Mesenchymal stem cell (in vitro differentiated cells and primary cell): ENCODE measurements at regions not wholly inside any gene's neighbourhood (a gene's known extent, or its start where the extent isn't known, plus 50 kb on each side); places are given as distances from the start of the nearest gene placed in this dataset.

ENCODE experiments used
- DNase-seq: peaks from one replicate; pipeline ENCODE4 v3.0.0-alpha.2; 2013
- H2AFZ ChIP-seq: one replicate; pipeline ENCODE4 v1.6.1; 2013; ENCODE audit warnings: low read depth, mild to moderate bottlenecking, control low read depth, inconsistent platforms, low read length, moderate library complexity
- H2AK5ac ChIP-seq: 2 replicates; pipeline ENCODE4 v1.6.1; 2013; ENCODE audit warnings: low read length, moderate library complexity, mild to moderate bottlenecking, inconsistent platforms; ENCODE audit not compliant: severe bottlenecking
- H2BK120ac ChIP-seq: one replicate; pipeline ENCODE4 v1.6.1; 2013; ENCODE audit warnings: low read depth, mild to moderate bottlenecking, inconsistent platforms, low read length, moderate library complexity
- H2BK12ac ChIP-seq, 2 experiments: one replicate each; pipeline ENCODE4 v1.6.1; 2013; ENCODE audit warnings: inconsistent platforms in 2 of 2, low read length in 2 of 2, mild to moderate bottlenecking in 2 of 2, moderate library complexity in 2 of 2, control low read depth in 1 of 2
- H2BK15ac ChIP-seq: one replicate; pipeline ENCODE4 v1.6.1; 2013; ENCODE audit warnings: mild to moderate bottlenecking, low read depth, inconsistent platforms; ENCODE audit not compliant: poor library complexity, severe bottlenecking
- H2BK5ac ChIP-seq: 2 replicates; pipeline ENCODE4 v1.6.1; 2013; ENCODE audit warnings: low read depth, mild to moderate bottlenecking, low read length, control low read depth, inconsistent platforms; ENCODE audit not compliant: poor library complexity, severe bottlenecking
- H3K14ac ChIP-seq, 2 experiments: one replicate each; pipeline ENCODE4 v1.6.1; 2013; ENCODE audit warnings: inconsistent platforms in 2 of 2, low read length in 2 of 2, control low read depth in 1 of 2, mild to moderate bottlenecking in 1 of 2, moderate library complexity in 1 of 2
- H3K18ac ChIP-seq, 2 experiments: one replicate each; pipeline ENCODE4 v1.6.1; 2013; ENCODE audit warnings: inconsistent platforms in 2 of 2, low read length in 2 of 2, control low read depth in 1 of 2, low read depth in 1 of 2, mild to moderate bottlenecking in 1 of 2
- H3K23ac ChIP-seq, 2 experiments: one replicate each; pipeline ENCODE4 v1.6.1; 2013; ENCODE audit warnings: inconsistent platforms in 2 of 2, low read length in 2 of 2, mild to moderate bottlenecking in 2 of 2, moderate library complexity in 2 of 2, control low read depth in 1 of 2
- H3K27ac ChIP-seq: 2 replicates; pipeline ENCODE4 v1.5.1; 2013; ENCODE audit warnings: mild to moderate bottlenecking, moderate library complexity, low read length, control low read depth, inconsistent platforms; ENCODE audit not compliant: poor library complexity, severe bottlenecking
- H3K27me3 ChIP-seq, 2 experiments: 2 replicates each; pipeline versions ENCODE4 v1.6.1 to v1.7.0; 2013; ENCODE audit warnings: low read length in 2 of 2, mild to moderate bottlenecking in 2 of 2, moderate library complexity in 2 of 2, control low read depth in 1 of 2, inconsistent platforms in 1 of 2; ENCODE audit not compliant: control insufficient read depth in 1 of 2, insufficient read depth in 1 of 2
- H3K36me3 ChIP-seq, 2 experiments: 2 replicates each; pipeline versions ENCODE4 v1.6.1 to v1.7.0; 2013; ENCODE audit warnings: low read length in 2 of 2, control low read depth in 1 of 2, inconsistent platforms in 1 of 2, low read depth in 1 of 2, mild to moderate bottlenecking in 1 of 2; ENCODE audit not compliant: insufficient read depth in 2 of 2, control insufficient read depth in 1 of 2
- H3K4ac ChIP-seq, 2 experiments: one replicate each; pipeline ENCODE4 v1.6.1; 2013; ENCODE audit warnings: inconsistent platforms in 2 of 2, low read length in 2 of 2, mild to moderate bottlenecking in 2 of 2, moderate library complexity in 2 of 2, control low read depth in 1 of 2, low read depth in 1 of 2
- H3K4me1 ChIP-seq: 2 replicates; pipeline ENCODE4 v1.6.1; 2013; ENCODE audit warnings: low read depth, low read length, control low read depth; ENCODE audit not compliant: control insufficient read depth, insufficient read depth
- H3K4me2 ChIP-seq: 2 replicates; pipeline ENCODE4 v1.6.1; 2013; ENCODE audit warnings: low read length, mild to moderate bottlenecking, inconsistent platforms; ENCODE audit not compliant: poor library complexity, severe bottlenecking
- H3K4me3 ChIP-seq, 2 experiments: 2 replicates each; pipeline versions ENCODE4 v1.5.1 to v1.7.0; 2013; ENCODE audit warnings: low read length in 2 of 2, mild to moderate bottlenecking in 2 of 2, control low read depth in 1 of 2, low read depth in 1 of 2; ENCODE audit not compliant: insufficient read depth in 1 of 2
- H3K79me1 ChIP-seq: replicated peaks from 2 replicates; pipeline ENCODE4 v1.6.1; 2013; ENCODE audit warnings: mild to moderate bottlenecking, control low read depth, low read length, inconsistent platforms; ENCODE audit not compliant: poor library complexity, severe bottlenecking
- H3K9ac ChIP-seq: 2 replicates; pipeline ENCODE4 v1.7.0; 2013; ENCODE audit warnings: mild to moderate bottlenecking, low read length, moderate library complexity
- H3K9me3 ChIP-seq: 2 replicates; pipeline ENCODE4 v1.7.0; 2013; ENCODE audit warnings: mild to moderate bottlenecking, low read length; ENCODE audit not compliant: control insufficient read depth
- H4K8ac ChIP-seq: one replicate; pipeline ENCODE4 v1.6.1; 2013; ENCODE audit warnings: inconsistent platforms, mild to moderate bottlenecking, low read length, moderate library complexity
- H4K91ac ChIP-seq: one replicate; pipeline ENCODE4 v1.6.1; 2013; ENCODE audit warnings: mild to moderate bottlenecking, low read length, inconsistent platforms
- WGBS: methylation state at CpG from one replicate; pipeline ENCODE4 v1.1.7; 2013; ENCODE audit warnings: mixed read lengths; 5-methylcytosine and 5-hydroxymethylcytosine counted together

DNA sequence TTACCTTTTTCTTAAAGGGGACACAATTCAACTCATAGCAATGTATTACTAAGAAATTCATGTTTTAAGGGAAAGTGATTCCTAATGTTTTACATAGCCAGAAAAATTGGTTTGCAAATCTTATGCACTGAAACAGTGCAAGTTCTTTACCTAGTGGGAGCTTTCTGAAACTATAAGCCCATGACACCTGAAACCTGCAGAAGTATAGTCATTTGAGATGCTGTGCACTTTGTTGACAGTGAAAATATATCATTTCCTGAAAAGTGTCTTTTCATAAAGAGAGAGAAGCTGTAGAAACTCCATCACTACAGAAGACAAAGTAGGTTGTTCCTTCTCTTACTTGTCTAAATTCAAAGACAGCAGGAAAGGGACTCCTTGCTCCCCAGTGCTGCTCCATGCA, 517.1 kb downstream of the LMO7 start:
- H3K9me3 ChIP-seq: no peaks in the 10 kb centered on the region
- H3K27ac ChIP-seq: no peak overlapping the region
- no peak overlapping the region for H3K18ac ChIP-seq
- no peaks in the 10 kb centered on the region for H3K79me1 ChIP-seq
- H4K91ac ChIP-seq: no peak overlapping the region
- no peak overlapping the region for H3K4me3 ChIP-seq
- no peaks in the 10 kb centered on the region for H3K36me3 ChIP-seq
- no peak overlapping the region for H2BK120ac ChIP-seq
- no peak overlapping the region for H3K4me2 ChIP-seq
- no peak overlapping the region for H2AFZ ChIP-seq
- no peak overlapping the region for H4K8ac ChIP-seq
- no peak overlapping the region for H3K4ac ChIP-seq
- H3K23ac ChIP-seq: no peak overlapping the region
- no peak overlapping the region for H2BK12ac ChIP-seq
- H2AK5ac ChIP-seq: no peak overlapping the region
- no peak overlapping the region for H3K14ac ChIP-seq
- H3K27me3 ChIP-seq: no peaks in the 10 kb centered on the region
- H3K4me1 ChIP-seq: peaks cover 3% of the 10 kb centered on the region
- H3K9ac ChIP-seq: no peak overlapping the region
- DNase-seq: no peak
- H2BK15ac ChIP-seq: no peak overlapping the region
- H2BK5ac ChIP-seq: no peak overlapping the region

- H3K9ac ChIP-seq: peak overlapping the region; percentile 47
- no peaks in the 10 kb centered on the region for H3K27me3 ChIP-seq
- no peak overlapping the region for H2BK15ac ChIP-seq
- H2AK5ac ChIP-seq: no peak overlapping the region
- H3K23ac ChIP-seq: no peak overlapping the region
- no peak overlapping the region for H3K4me2 ChIP-seq
- H4K8ac ChIP-seq: no peak overlapping the region
- no peak overlapping the region for H3K4ac ChIP-seq
- no CpG with 5 or more reads among the region's 3 CpGs for WGBS
- no peaks in the 10 kb centered on the region for H3K36me3 ChIP-seq
- DNase-seq: peak; percentile 66
- H2BK120ac ChIP-seq: no peak overlapping the region
- H3K4me3 ChIP-seq: no peak overlapping the region
- no peaks in the 10 kb centered on the region for H3K79me1 ChIP-seq
- H2BK5ac ChIP-seq: no peak overlapping the region
- H3K4me1 ChIP-seq: peaks cover 3% of the 10 kb centered on the region
- H3K27ac ChIP-seq: peak overlapping the region; percentile 23
- peak overlapping the region in 1 of 2 experiments; percentile 41 for H3K14ac ChIP-seq
- H2AFZ ChIP-seq: peak overlapping the region; percentile 39
- H3K9me3 ChIP-seq: no peaks in the 10 kb centered on the region
- H2BK12ac ChIP-seq: no peak overlapping the region
- peak overlapping the region in 1 of 2 experiments; percentile 48 for H3K18ac ChIP-seq
- H4K91ac ChIP-seq: no peak overlapping the region
Observed at GRCh38 chr13:76148926-76149325, 512.8 kb downstream of the LMO7 start.

- no peak overlapping the region for H3K23ac ChIP-seq
- H3K4ac ChIP-seq: no peak overlapping the region
- no peak overlapping the region for H3K14ac ChIP-seq
- DNase-seq: no peak
- H3K4me1 ChIP-seq: peaks cover 3% of the 10 kb centered on the region
- H3K27ac ChIP-seq: peak overlapping the region; percentile 23
- no peaks in the 10 kb centered on the region for H3K36me3 ChIP-seq
- H3K18ac ChIP-seq: no peak overlapping the region
- no peak overlapping the region for H3K4me2 ChIP-seq
- no peak overlapping the region for H2AK5ac ChIP-seq
- no peaks in the 10 kb centered on the region for H3K9me3 ChIP-seq
- H2AFZ ChIP-seq: no peak overlapping the region
- H3K27me3 ChIP-seq: no peaks in the 10 kb centered on the region
- H4K8ac ChIP-seq: no peak overlapping the region
- no peak overlapping the region for H2BK5ac ChIP-seq
- no peak overlapping the region for H2BK15ac ChIP-seq
- no peak overlapping the region for H3K9ac ChIP-seq
- H3K4me3 ChIP-seq: no peak overlapping the region
- H2BK120ac ChIP-seq: no peak overlapping the region
- no peak overlapping the region for H4K91ac ChIP-seq
- H2BK12ac ChIP-seq: no peak overlapping the region
- H3K79me1 ChIP-seq: no peaks in the 10 kb centered on the region
Observed at GRCh38 chr13:76148374-76148773, 512.2 kb downstream of the LMO7 start.

DNA sequence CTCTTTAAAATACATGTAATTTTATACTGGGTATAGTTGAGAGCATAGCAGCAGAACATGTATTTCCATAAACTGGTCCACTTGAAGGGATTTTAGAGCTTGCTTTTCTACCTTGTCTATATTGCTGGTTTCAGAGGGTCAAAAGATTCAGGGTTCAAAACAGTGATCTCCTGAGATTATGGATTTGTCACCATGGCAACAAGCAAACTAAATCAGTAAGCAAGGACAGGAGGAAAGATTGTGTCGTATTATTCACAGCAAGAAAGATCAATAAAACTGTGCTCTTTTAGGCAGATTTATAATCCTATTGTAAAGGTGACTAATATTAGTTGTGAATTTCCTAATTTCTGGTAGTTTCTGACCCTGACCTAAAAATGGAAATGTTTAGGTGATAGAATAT, 496.4 kb downstream of the LMO7 start:
- Histone ChIP-seq H2AFZ (no peak overlapping the region), H3K14ac (no peak overlapping the region), H2BK15ac (no peak overlapping the region), H3K4me3 (no peak overlapping the region), H3K79me1 (no peaks in the 10 kb centered on the region), H3K9me3 (peaks cover 4% of the 10 kb centered on the region), H2AK5ac (no peak overlapping the region), H2BK5ac (no peak overlapping the region), H2BK12ac (no peak overlapping the region), H3K27ac (no peak overlapping the region), H4K91ac (no peak overlapping the region), H3K27me3 (no peaks in the 10 kb centered on the region), H2BK120ac (no peak overlapping the region), H3K36me3 (no peaks in the 10 kb centered on the region), H3K18ac (no peak overlapping the region), H3K9ac (no peak overlapping the region), H3K4me1 (no peaks in the 10 kb centered on the region), H3K4me2 (no peak overlapping the region), H4K8ac (no peak overlapping the region), H3K23ac (no peak overlapping the region), H3K4ac (no peak overlapping the region)
- WGBS: no CpG with 5 or more reads among the region's 1 CpG
- no peak for DNase-seq
